SK-N-SH treated with all-trans-retinoic acid at 6 μM for 48 hours (cell line): ENCODE measurements at regions not wholly inside any gene's neighbourhood (a gene's known extent, or its start where the extent isn't known, plus 50 kb on each side); places are given as distances from the start of the nearest gene placed in this dataset.

Experiments used
- ATAC-seq: fragments of 200-7000 bp; cut with Tn5 transposase; 3 replicates; pipeline ENCODE4 v1.9.1; 2020; ENCODE audit warnings: mild to moderate bottlenecking, moderate library complexity
- ARNTL ChIP-seq: fragments of 450-650 bp; formaldehyde crosslinking; IDR thresholded peaks from 2 replicates; pipeline ENCODE4 v1.5.0; 2020; ENCODE audit warnings: low read depth, mild to moderate bottlenecking, moderate library complexity, borderline replicate concordance
- BACH2 ChIP-seq: fragments of 250-450 bp; sonication (Bioruptor Pico); IDR thresholded peaks from 2 replicates; pipeline ENCODE4 v1.9.0; 2021; ENCODE audit warnings: mild to moderate bottlenecking, borderline replicate concordance
- CREB5 ChIP-seq: fragments of 250-450 bp; sonication (Bioruptor Pico); IDR thresholded peaks from 2 replicates; pipeline ENCODE4 v1.5.1; 2020; ENCODE audit warnings: low read depth, mild to moderate bottlenecking, moderate library complexity
- CSDC2 ChIP-seq: fragments of 250-450 bp; sonication (Bioruptor Pico); IDR thresholded peaks from 2 replicates; pipeline ENCODE4 v1.5.0; 2020; ENCODE audit warnings: mild to moderate bottlenecking, moderate library complexity
- ESRRG ChIP-seq: fragments of 250-450 bp; sonication (Bioruptor Pico); IDR thresholded peaks from 2 replicates; pipeline ENCODE4 v1.6.1; 2021; ENCODE audit warnings: mild to moderate bottlenecking
- GLIS3 ChIP-seq: fragments of 250-450 bp; sonication (Bioruptor Pico); IDR thresholded peaks from 2 replicates; pipeline ENCODE4 v1.5.0; 2020; ENCODE audit warnings: mild to moderate bottlenecking, moderate library complexity
- ISL1 ChIP-seq: fragments of 250-450 bp; sonication (Bioruptor Pico); IDR thresholded peaks from 2 replicates; pipeline ENCODE4 v2.1.2; 2022; ENCODE audit warnings: mild to moderate bottlenecking, moderate library complexity
- OSR1 ChIP-seq: fragments of 250-450 bp; sonication (Bioruptor Pico); IDR thresholded peaks from 2 replicates; pipeline ENCODE4 v1.8.0; 2022; ENCODE audit warnings: moderate library complexity, mild to moderate bottlenecking, inconsistent platforms
- PPARA ChIP-seq: fragments of 250-450 bp; sonication (Bioruptor Pico); IDR thresholded peaks from 2 replicates; pipeline ENCODE4 v1.5.0; 2020; ENCODE audit warnings: mild to moderate bottlenecking, borderline replicate concordance
- RARB ChIP-seq: fragments of 250-450 bp; sonication (Bioruptor Pico); IDR thresholded peaks from 2 replicates; pipeline ENCODE4 v1.8.0; 2021; ENCODE audit warnings: mild to moderate bottlenecking, moderate library complexity
- SNAI2 ChIP-seq: fragments of 250-450 bp; sonication (Bioruptor Pico); IDR thresholded peaks from 2 replicates; pipeline ENCODE4 v1.5.0; 2020; ENCODE audit warnings: mild to moderate bottlenecking, moderate library complexity
- TOX ChIP-seq: fragments of 250-450 bp; sonication (Bioruptor Pico); IDR thresholded peaks from 2 replicates; pipeline ENCODE4 v1.8.0; 2021; ENCODE audit warnings: mild to moderate bottlenecking, moderate library complexity, borderline replicate concordance
- ZC3H10 ChIP-seq: fragments of 250-450 bp; sonication (Bioruptor Pico); IDR thresholded peaks from 2 replicates; pipeline ENCODE4 v1.5.1; 2021; ENCODE audit warnings: mild to moderate bottlenecking, moderate library complexity
- ZFP3 ChIP-seq: fragments of 250-450 bp; sonication (Bioruptor Pico); IDR thresholded peaks from 2 replicates; pipeline ENCODE4 v1.5.0; 2020; ENCODE audit warnings: mild to moderate bottlenecking, moderate library complexity
- ZNF565 ChIP-seq: fragments of 450-650 bp; formaldehyde crosslinking; conservative IDR thresholded peaks from 2 replicates; pipeline ENCODE4 v1.5.0; 2020; ENCODE audit warnings: low read depth, mild to moderate bottlenecking, moderate library complexity
- ZNF70 ChIP-seq: fragments of 450-650 bp; formaldehyde crosslinking; IDR thresholded peaks from 2 replicates; pipeline ENCODE4 v1.5.0; 2020; ENCODE audit warnings: mild to moderate bottlenecking, moderate library complexity
- TF ChIP-seq, protein P1 (sequence below): fragments of 250-450 bp; sonication (Bioruptor Pico); IDR thresholded peaks from 2 replicates; pipeline ENCODE4 v1.8.0; 2021; ENCODE audit warnings: low read depth, mild to moderate bottlenecking, moderate library complexity, borderline replicate concordance
- TF ChIP-seq, protein P2 (sequence below): fragments of 250-450 bp; sonication (Bioruptor Pico); IDR thresholded peaks from 2 replicates; pipeline ENCODE4 v1.5.0; 2020; ENCODE audit warnings: mild to moderate bottlenecking, moderate library complexity
- TF ChIP-seq, protein P3 (sequence below): fragments of 250-450 bp; sonication (Bioruptor Pico); IDR thresholded peaks from 2 replicates; pipeline ENCODE4 v1.8.0; 2020; ENCODE audit warnings: mild to moderate bottlenecking, moderate library complexity, borderline replicate concordance

- no peak for TF ChIP-seq OSR1 (CRISPR knock-in tag)
- TF ChIP-seq SNAI2, result no peak
- TF ChIP-seq, protein P1, sequence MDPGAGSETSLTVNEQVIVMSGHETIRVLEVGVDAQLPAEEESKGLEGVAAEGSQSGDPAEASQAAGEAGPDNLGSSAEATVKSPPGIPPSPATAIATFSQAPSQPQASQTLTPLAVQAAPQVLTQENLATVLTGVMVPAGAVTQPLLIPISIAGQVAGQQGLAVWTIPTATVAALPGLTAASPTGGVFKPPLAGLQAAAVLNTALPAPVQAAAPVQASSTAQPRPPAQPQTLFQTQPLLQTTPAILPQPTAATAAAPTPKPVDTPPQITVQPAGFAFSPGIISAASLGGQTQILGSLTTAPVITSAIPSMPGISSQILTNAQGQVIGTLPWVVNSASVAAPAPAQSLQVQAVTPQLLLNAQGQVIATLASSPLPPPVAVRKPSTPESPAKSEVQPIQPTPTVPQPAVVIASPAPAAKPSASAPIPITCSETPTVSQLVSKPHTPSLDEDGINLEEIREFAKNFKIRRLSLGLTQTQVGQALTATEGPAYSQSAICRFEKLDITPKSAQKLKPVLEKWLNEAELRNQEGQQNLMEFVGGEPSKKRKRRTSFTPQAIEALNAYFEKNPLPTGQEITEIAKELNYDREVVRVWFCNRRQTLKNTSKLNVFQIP (CRISPR knock-in tag), result no peak
- TF ChIP-seq, protein P2, sequence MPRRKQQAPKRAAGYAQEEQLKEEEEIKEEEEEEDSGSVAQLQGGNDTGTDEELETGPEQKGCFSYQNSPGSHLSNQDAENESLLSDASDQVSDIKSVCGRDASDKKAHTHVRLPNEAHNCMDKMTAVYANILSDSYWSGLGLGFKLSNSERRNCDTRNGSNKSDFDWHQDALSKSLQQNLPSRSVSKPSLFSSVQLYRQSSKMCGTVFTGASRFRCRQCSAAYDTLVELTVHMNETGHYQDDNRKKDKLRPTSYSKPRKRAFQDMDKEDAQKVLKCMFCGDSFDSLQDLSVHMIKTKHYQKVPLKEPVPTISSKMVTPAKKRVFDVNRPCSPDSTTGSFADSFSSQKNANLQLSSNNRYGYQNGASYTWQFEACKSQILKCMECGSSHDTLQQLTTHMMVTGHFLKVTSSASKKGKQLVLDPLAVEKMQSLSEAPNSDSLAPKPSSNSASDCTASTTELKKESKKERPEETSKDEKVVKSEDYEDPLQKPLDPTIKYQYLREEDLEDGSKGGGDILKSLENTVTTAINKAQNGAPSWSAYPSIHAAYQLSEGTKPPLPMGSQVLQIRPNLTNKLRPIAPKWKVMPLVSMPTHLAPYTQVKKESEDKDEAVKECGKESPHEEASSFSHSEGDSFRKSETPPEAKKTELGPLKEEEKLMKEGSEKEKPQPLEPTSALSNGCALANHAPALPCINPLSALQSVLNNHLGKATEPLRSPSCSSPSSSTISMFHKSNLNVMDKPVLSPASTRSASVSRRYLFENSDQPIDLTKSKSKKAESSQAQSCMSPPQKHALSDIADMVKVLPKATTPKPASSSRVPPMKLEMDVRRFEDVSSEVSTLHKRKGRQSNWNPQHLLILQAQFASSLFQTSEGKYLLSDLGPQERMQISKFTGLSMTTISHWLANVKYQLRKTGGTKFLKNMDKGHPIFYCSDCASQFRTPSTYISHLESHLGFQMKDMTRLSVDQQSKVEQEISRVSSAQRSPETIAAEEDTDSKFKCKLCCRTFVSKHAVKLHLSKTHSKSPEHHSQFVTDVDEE (CRISPR knock-in tag), result no peak
- no peak for TF ChIP-seq RARB (CRISPR knock-in tag)
- ATAC-seq, result no peak
Observed at GRCh38 chr9:18390393-18390792, 83.6 kb upstream of the ADAMTSL1 start.

- peak; percentile 87 for TF ChIP-seq ZC3H10 (CRISPR knock-in tag)
- TF ChIP-seq ARNTL, result no peak
- TF ChIP-seq ISL1 (CRISPR knock-in tag), result peak; percentile 64
- peak; percentile 76 for TF ChIP-seq ZFP3 (CRISPR knock-in tag)
- TF ChIP-seq, protein P3, sequence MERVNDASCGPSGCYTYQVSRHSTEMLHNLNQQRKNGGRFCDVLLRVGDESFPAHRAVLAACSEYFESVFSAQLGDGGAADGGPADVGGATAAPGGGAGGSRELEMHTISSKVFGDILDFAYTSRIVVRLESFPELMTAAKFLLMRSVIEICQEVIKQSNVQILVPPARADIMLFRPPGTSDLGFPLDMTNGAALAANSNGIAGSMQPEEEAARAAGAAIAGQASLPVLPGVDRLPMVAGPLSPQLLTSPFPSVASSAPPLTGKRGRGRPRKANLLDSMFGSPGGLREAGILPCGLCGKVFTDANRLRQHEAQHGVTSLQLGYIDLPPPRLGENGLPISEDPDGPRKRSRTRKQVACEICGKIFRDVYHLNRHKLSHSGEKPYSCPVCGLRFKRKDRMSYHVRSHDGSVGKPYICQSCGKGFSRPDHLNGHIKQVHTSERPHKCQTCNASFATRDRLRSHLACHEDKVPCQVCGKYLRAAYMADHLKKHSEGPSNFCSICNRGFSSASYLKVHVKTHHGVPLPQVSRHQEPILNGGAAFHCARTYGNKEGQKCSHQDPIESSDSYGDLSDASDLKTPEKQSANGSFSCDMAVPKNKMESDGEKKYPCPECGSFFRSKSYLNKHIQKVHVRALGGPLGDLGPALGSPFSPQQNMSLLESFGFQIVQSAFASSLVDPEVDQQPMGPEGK (CRISPR knock-in tag), result no peak; the same call in 1 of the 2 replicates
- no peak for TF ChIP-seq BACH2 (CRISPR knock-in tag)
- no peak for TF ChIP-seq OSR1 (CRISPR knock-in tag)
- TF ChIP-seq CREB5 (CRISPR knock-in tag), result no peak
- TF ChIP-seq GLIS3 (CRISPR knock-in tag), result no peak
- TF ChIP-seq CSDC2 (CRISPR knock-in tag), result 0 out of 2 replicates have a peak, but pooled peaks have one; percentile 39
- TF ChIP-seq ZNF70, result no peak
- no peak for TF ChIP-seq ZNF565
- TF ChIP-seq TOX (CRISPR knock-in tag), result peak; percentile 33; the same call in 1 of the 2 replicates
- TF ChIP-seq, protein P2 (CRISPR knock-in tag), result no peak
- TF ChIP-seq ESRRG (CRISPR knock-in tag), result no peak
- peak; percentile 92 for ATAC-seq
Observed at GRCh38 chr9:18393340-18394130, 80.4 kb upstream of the ADAMTSL1 start.

DNA sequence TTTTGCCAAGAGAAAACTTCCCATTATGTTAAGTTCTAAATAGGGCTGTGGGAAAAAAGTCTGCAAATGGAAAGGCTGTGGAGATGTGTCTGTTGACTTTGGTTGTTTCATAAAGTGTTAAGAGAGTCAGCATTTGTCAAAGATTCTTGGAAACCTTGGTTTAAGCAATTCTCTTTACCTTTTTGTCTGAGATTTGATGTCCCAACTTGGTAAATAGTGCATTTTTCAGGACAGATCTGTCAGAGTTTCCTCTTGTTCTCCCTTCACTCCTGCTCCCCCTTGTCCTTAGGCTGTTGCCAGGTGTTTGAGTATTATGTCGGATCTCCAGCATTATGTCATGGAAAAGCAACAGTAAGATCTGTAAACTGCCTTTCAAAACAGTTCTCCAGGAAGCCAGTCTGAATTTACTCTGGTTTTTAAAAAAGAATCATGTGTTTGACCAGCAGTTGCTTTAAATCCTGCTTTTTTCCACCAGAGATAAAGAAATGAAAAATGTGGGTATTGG, 79.1 kb upstream of the ADAMTSL1 start:
- ATAC-seq, result no peak
- TF ChIP-seq ZNF70, result no peak
- no peak for TF ChIP-seq TOX (CRISPR knock-in tag)
- TF ChIP-seq OSR1 (CRISPR knock-in tag), result no peak
- TF ChIP-seq ISL1 (CRISPR knock-in tag), result no peak
- TF ChIP-seq, protein P2 (CRISPR knock-in tag), result no peak
- no peak for TF ChIP-seq PPARA (CRISPR knock-in tag)
- no peak for TF ChIP-seq CSDC2 (CRISPR knock-in tag)
- TF ChIP-seq, protein P3 (CRISPR knock-in tag), result no peak
